OCI-LY7 (cell line): ENCODE measurements at regions not wholly inside any gene's neighbourhood (a gene's known extent, or its start where the extent isn't known, plus 50 kb on each side); places are given as distances from the start of the nearest gene placed in this dataset.

Experiments
- EZH2phosphoT487 ChIP-seq: fragments of 200-600 bp; sonication (generic); IDR thresholded peaks from 2 replicates; pipeline ENCODE4 v1.6.1; 2018; ENCODE audit warnings: low read depth, borderline replicate concordance, mild to moderate bottlenecking, mixed run types, antibody characterized with exemption, low read length, moderate library complexity, mixed read lengths
- TF ChIP-seq, protein P1 (sequence below): fragments of 200-600 bp; sonication (generic); conservative IDR thresholded peaks from 2 replicates; pipeline ENCODE4 v1.5.1; 2014; ENCODE audit warnings: mild to moderate bottlenecking, antibody characterized with exemption, low read length, moderate library complexity, mixed read lengths

DNA sequence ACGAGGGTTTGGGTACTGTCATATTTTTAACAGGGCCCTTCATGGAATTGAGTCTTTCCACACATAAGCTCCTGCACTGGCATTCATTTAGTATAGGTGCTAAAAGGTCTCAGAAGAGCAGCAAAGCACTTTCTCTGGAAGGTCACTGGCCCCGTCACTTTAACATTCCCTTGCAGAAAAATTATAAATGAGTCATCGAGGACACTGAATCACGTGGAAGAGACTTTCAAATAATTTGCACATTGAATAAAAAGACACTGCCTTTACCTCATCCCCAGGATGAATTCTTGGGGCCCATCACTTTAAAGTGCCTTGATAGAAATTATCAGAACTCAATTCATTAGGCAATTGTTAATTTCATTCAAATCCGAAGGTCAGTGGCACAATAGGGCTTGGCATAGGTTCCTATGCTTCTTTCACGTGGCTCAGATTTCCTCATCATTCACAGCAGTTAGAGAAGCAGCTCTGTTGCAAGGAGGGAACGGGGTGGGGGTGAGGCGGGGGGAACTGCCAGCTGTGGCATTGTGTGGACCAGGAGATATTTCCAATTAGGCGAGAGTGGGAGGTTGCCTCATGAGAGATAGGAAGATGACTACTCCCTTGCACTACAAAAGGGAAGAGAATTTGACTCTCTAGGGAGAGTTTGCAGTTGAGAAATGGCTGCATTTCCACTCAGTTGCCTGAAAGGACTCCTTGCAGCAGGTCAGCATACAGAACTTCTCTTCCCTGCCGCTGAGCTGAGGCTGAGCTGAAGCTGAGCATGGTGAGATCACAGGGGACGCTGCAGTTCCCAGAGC is 86.3 kb upstream of the NPAS2 start:
- TF ChIP-seq, protein P1, sequence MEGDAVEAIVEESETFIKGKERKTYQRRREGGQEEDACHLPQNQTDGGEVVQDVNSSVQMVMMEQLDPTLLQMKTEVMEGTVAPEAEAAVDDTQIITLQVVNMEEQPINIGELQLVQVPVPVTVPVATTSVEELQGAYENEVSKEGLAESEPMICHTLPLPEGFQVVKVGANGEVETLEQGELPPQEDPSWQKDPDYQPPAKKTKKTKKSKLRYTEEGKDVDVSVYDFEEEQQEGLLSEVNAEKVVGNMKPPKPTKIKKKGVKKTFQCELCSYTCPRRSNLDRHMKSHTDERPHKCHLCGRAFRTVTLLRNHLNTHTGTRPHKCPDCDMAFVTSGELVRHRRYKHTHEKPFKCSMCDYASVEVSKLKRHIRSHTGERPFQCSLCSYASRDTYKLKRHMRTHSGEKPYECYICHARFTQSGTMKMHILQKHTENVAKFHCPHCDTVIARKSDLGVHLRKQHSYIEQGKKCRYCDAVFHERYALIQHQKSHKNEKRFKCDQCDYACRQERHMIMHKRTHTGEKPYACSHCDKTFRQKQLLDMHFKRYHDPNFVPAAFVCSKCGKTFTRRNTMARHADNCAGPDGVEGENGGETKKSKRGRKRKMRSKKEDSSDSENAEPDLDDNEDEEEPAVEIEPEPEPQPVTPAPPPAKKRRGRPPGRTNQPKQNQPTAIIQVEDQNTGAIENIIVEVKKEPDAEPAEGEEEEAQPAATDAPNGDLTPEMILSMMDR: no peak
- TF ChIP-seq EZH2phosphoT487: no peak
